H9 (cell line): ENCODE measurements at regions not wholly inside any gene's neighbourhood (a gene's known extent, or its start where the extent isn't known, plus 50 kb on each side); places are given as distances from the start of the nearest gene placed in this dataset.

Experiments used
- DNase-seq: peaks from one replicate; pipeline ENCODE4 v3.0.0-alpha.2; 2017
- H2AFZ ChIP-seq: one replicate; pipeline ENCODE4 v1.6.1; 2013; ENCODE audit warnings: mild to moderate bottlenecking, low read length, control low read depth, moderate library complexity
- H2AK5ac ChIP-seq: 2 replicates; pipeline ENCODE4 v1.6.1; 2013; ENCODE audit warnings: low read length, control low read depth, mixed read lengths; ENCODE audit not compliant: insufficient read length
- H2BK120ac ChIP-seq: one replicate; pipeline ENCODE4 v1.6.1; 2013; ENCODE audit warnings: low read depth, mild to moderate bottlenecking, low read length, control low read depth, inconsistent platforms; ENCODE audit not compliant: poor library complexity, severe bottlenecking
- H2BK12ac ChIP-seq: 2 replicates; pipeline ENCODE4 v1.6.1; 2013; ENCODE audit warnings: low read length, control low read depth, mixed read lengths, low read depth; ENCODE audit not compliant: insufficient read length
- H2BK15ac ChIP-seq: 2 replicates; pipeline ENCODE4 v1.6.1; 2013; ENCODE audit warnings: low read depth, low read length, control low read depth
- H2BK20ac ChIP-seq: one replicate; pipeline ENCODE4 v1.6.1; 2013; ENCODE audit warnings: low read depth, mild to moderate bottlenecking, low read length, control low read depth, inconsistent platforms; ENCODE audit not compliant: poor library complexity, severe bottlenecking
- H2BK5ac ChIP-seq: 2 replicates; pipeline ENCODE4 v1.6.1; 2013; ENCODE audit warnings: low read length, control low read depth, mixed read lengths; ENCODE audit not compliant: insufficient read length
- H3K14ac ChIP-seq: 2 replicates; pipeline ENCODE4 v1.6.1; 2013; ENCODE audit warnings: low read length, control low read depth; ENCODE audit not compliant: insufficient read depth
- H3K18ac ChIP-seq: 2 replicates; pipeline ENCODE4 v1.6.1; 2013; ENCODE audit warnings: low read depth, mild to moderate bottlenecking, mixed read lengths, low read length, control low read depth; ENCODE audit not compliant: insufficient read length
- H3K23ac ChIP-seq: 2 replicates; pipeline ENCODE4 v1.6.1; 2013; ENCODE audit warnings: low read length, control low read depth, mixed read lengths, low read depth; ENCODE audit not compliant: insufficient read length
- H3K23me2 ChIP-seq: 2 replicates; pipeline ENCODE4 v1.6.1; 2013; ENCODE audit warnings: low read depth, mild to moderate bottlenecking, mixed read lengths, low read length, control low read depth; ENCODE audit not compliant: insufficient read length, poor library complexity, severe bottlenecking
- H3K27ac ChIP-seq: 2 replicates; pipeline ENCODE4 v1.5.1; 2013; ENCODE audit warnings: low read length, control low read depth, mixed read lengths, low read depth; ENCODE audit not compliant: insufficient read length
- H3K27me3 ChIP-seq: 2 replicates; pipeline ENCODE4 v1.6.1; 2013; ENCODE audit warnings: low read length, control low read depth, inconsistent platforms; ENCODE audit not compliant: insufficient read depth
- H3K4ac ChIP-seq: 2 replicates; pipeline ENCODE4 v1.6.1; 2013; ENCODE audit warnings: low read depth, mild to moderate bottlenecking, control low read depth, inconsistent platforms, low read length, moderate library complexity
- H3K4me1 ChIP-seq: 2 replicates; pipeline ENCODE4 v1.6.1; 2013; ENCODE audit warnings: low read length, control low read depth, inconsistent platforms; ENCODE audit not compliant: insufficient read depth
- H3K4me2 ChIP-seq: 2 replicates; pipeline ENCODE4 v1.6.1; 2013; ENCODE audit warnings: low read length, control low read depth, mixed read lengths; ENCODE audit not compliant: insufficient read length, insufficient read depth
- H3K56ac ChIP-seq: 2 replicates; pipeline ENCODE4 v1.6.1; 2013; ENCODE audit warnings: low read depth, mild to moderate bottlenecking, mixed read lengths, low read length, control low read depth; ENCODE audit not compliant: insufficient read length
- H3K79me1 ChIP-seq: 2 replicates; pipeline ENCODE4 v1.6.1; 2013; ENCODE audit warnings: low read depth, mild to moderate bottlenecking, moderate library complexity, low read length, control low read depth, inconsistent platforms; ENCODE audit not compliant: insufficient read depth, poor library complexity, severe bottlenecking
- H3K79me2 ChIP-seq: 2 replicates; pipeline ENCODE4 v1.6.1; 2013; ENCODE audit warnings: low read length, control low read depth, inconsistent platforms; ENCODE audit not compliant: insufficient read depth
- H3K9ac ChIP-seq: 2 replicates; pipeline ENCODE4 v1.6.1; 2013; ENCODE audit warnings: low read length, control low read depth, mixed read lengths; ENCODE audit not compliant: insufficient read length; ENCODE audit errors: extremely low read depth
- H3K9me3 ChIP-seq: one replicate; pipeline ENCODE4 v1.6.1; 2013; ENCODE audit warnings: low read depth, low read length, inconsistent platforms; ENCODE audit not compliant: control insufficient read depth
- H3T11ph ChIP-seq: one replicate; pipeline ENCODE4 v1.6.1; 2013; ENCODE audit warnings: mild to moderate bottlenecking, low read length, control low read depth, inconsistent platforms
- H4K20me1 ChIP-seq: one replicate; pipeline ENCODE4 v1.6.1; 2013; ENCODE audit not compliant: control insufficient read depth, insufficient read length, insufficient read depth
- H4K5ac ChIP-seq: 2 replicates; pipeline ENCODE4 v1.6.1; 2013; ENCODE audit warnings: low read depth, mild to moderate bottlenecking, mixed read lengths, low read length, control low read depth; ENCODE audit not compliant: insufficient read length
- H4K8ac ChIP-seq: replicated peaks from 2 replicates; pipeline ENCODE4 v1.6.1; 2013; ENCODE audit warnings: low read length, control low read depth, mixed read lengths, low read depth; ENCODE audit not compliant: insufficient read length
- H4K91ac ChIP-seq: 2 replicates; pipeline ENCODE4 v1.6.1; 2013; ENCODE audit warnings: low read depth, mild to moderate bottlenecking, moderate library complexity, mixed read lengths, low read length, control low read depth; ENCODE audit not compliant: insufficient read length
- H3K27ac Mint-ChIP-seq, 3 experiments: 2 replicates in 2 of 3; 3 replicates in 1 of 3; pipeline ENCODE4 v1.8.0; 2020 to 2021; ENCODE audit warnings: mixed read lengths in 3 of 3, mild to moderate bottlenecking in 1 of 3, moderate library complexity in 1 of 3
- H3K27me3 Mint-ChIP-seq: 2 replicates; pipeline ENCODE4 v1.8.0; 2021; ENCODE audit warnings: low read depth, mild to moderate bottlenecking, moderate library complexity, mixed read lengths
- H3K36me3 Mint-ChIP-seq, 3 experiments: 2 replicates in 2 of 3; 3 replicates in 1 of 3; pipeline ENCODE4 v1.8.0; 2020 to 2021; ENCODE audit warnings: low read depth in 3 of 3, mixed read lengths in 3 of 3; ENCODE audit not compliant: insufficient read depth in 1 of 3
- H3K4me1 Mint-ChIP-seq, 2 experiments: 2 replicates each; pipeline ENCODE4 v1.8.0; 2020; ENCODE audit warnings: mixed read lengths in 2 of 2
- H3K4me3 Mint-ChIP-seq, 2 experiments: 2 replicates in 1 of 2; 3 replicates in 1 of 2; pipeline ENCODE4 v1.8.0; 2020 to 2021; ENCODE audit warnings: mild to moderate bottlenecking in 2 of 2, mixed read lengths in 2 of 2, moderate library complexity in 1 of 2
- H3K9me3 Mint-ChIP-seq, 2 experiments: 2 replicates in 1 of 2; 3 replicates in 1 of 2; pipeline ENCODE4 v1.8.0; 2020; ENCODE audit warnings: mild to moderate bottlenecking in 2 of 2, mixed read lengths in 2 of 2, moderate library complexity in 1 of 2
- CTCF ChIP-seq: fragments of 200-600 bp; sonication (generic); conservative IDR thresholded peaks from 3 replicates; pipeline ENCODE4 v1.8.0; 2021; ENCODE audit warnings: antibody characterized with exemption, mild to moderate bottlenecking
- WGBS: extraction: QIAGEN DNeasy Blood & Tissue Kit; methylation state at CpG from one replicate; pipeline ENCODE4 v1.1.7; 2013; ENCODE audit warnings: missing lambda C conversion rate, low lambda C conversion rate, mixed read lengths; ENCODE audit not compliant: insufficient read length; ENCODE audit errors: extremely low coverage; 5-methylcytosine and 5-hydroxymethylcytosine counted together

GRCh38 chr20:7057611-7058010 is 290.1 kb downstream of the BMP2 start:
- Histone ChIP-seq H2AK5ac (no peak overlapping the region), H4K91ac (no peak overlapping the region), H3K23me2 (no peaks in the 10 kb centered on the region), H3K9ac (no peak overlapping the region), H3T11ph (no peak overlapping the region), H3K79me1 (no peaks in the 10 kb centered on the region), H2BK12ac (no peak overlapping the region), H4K20me1 (no peaks in the 10 kb centered on the region), H2BK20ac (no peak overlapping the region), H3K9me3 (no peaks in the 10 kb centered on the region), H3K4ac (no peak overlapping the region), H3K27me3 (no peaks in the 10 kb centered on the region), H3K18ac (no peak overlapping the region), H3K14ac (no peak overlapping the region), H2AFZ (no peak overlapping the region), H2BK15ac (no peak overlapping the region), H3K79me2 (no peaks in the 10 kb centered on the region), H3K27ac (no peak overlapping the region), H2BK120ac (no peak overlapping the region), H2BK5ac (no peak overlapping the region), H4K8ac (no peak overlapping the region), H3K4me1 (peaks cover 2% of the 10 kb centered on the region; the same call in 1 of the 2 replicates), H3K56ac (no peak overlapping the region), H3K23ac (no peak overlapping the region), H3K4me2 (no peak overlapping the region), H4K5ac (no peak overlapping the region)
- Mint-ChIP-seq H3K27ac (no peak overlapping the region; a peak in 1 of 7 replicates), H3K4me3 (no peak overlapping the region), H3K27me3 (no peaks in the 10 kb centered on the region), H3K36me3 (no peaks in the 10 kb centered on the region), H3K9me3 (no peaks in the 10 kb centered on the region), H3K4me1 (peaks cover 16 to 17% of the 10 kb centered on the region in 2 experiments)
- no peak for TF ChIP-seq CTCF
- DNase-seq = no peak
- no CpG with 5 or more reads among the region's 3 CpGs for whole genome bisulfite sequencing
